ENCODE measurements at regions not wholly inside any gene's neighbourhood (a gene's known extent, or its start where the extent isn't known, plus 50 kb on each side); places are given as distances from the start of the nearest gene placed in this dataset.

GRCh38 chr1:82695443-82695842 is 894.7 kb downstream of the ADGRL2 start:
- no peak for TF ChIP-seq POLR2AphosphoS5 (IDR thresholded peaks at IDR 0.05)
- no peak for TF ChIP-seq CTCF (IDR thresholded peaks at IDR 0.05)
- no peak for TF ChIP-seq POLR2A (IDR thresholded peaks at IDR 0.05)
- no peak for TF ChIP-seq EP300 (IDR thresholded peaks at IDR 0.05)

All from upper lobe of left lung (tissue), 4 donors.